HCT116 (cell line): ENCODE measurements at regions not wholly inside any gene's neighbourhood (a gene's known extent, or its start where the extent isn't known, plus 50 kb on each side); places are given as distances from the start of the nearest gene placed in this dataset.

Experiments
- ATAC-seq: fragments of 200-7000 bp; cut with Tn5 transposase; 2 replicates; pipeline ENCODE4 v1.9.1; 2020; ENCODE audit warnings: mild to moderate bottlenecking, moderate library complexity
- BruUV-seq: library from RNA; stranded (reverse); fragments of 400-500 nt; replicated peaks from 2 replicates; lab custom pipeline; 2021; lab: Mats Ljungman, UMichigan
- CTCF ChIA-PET: fragments of 300-600 bp; sonication (Branson Sonifier 250); formaldehyde crosslinking; loops from one replicate; lab custom pipeline; 2021; ENCODE audit warnings: antibody characterized with exemption; lab: Charles Lee
- POLR2A ChIA-PET: fragments of 300-600, 350-600 bp; sonication (Branson Sonifier 250); formaldehyde crosslinking; loops from one replicate; lab custom pipeline; 2021; ENCODE audit warnings: antibody characterized with exemption; lab: Charles Lee
- RAD21 ChIA-PET, 2 experiments: fragments of 300-600 bp; sonication (Branson Sonifier 250); formaldehyde crosslinking; loops; one replicate each; lab custom pipeline; 2023; ENCODE audit warnings: low total read pairs in 2 of 2; ENCODE audit not compliant: uncharacterized antibody in 2 of 2, unreplicated experiment in 2 of 2, low non-redundant PET in 1 of 2; lab: Charles Lee
- DNase-seq: peaks from one replicate; pipeline ENCODE4 v3.0.0-alpha.2; 2010; ENCODE audit warnings: low read depth, low spot score
- H2AFZ ChIP-seq: fragments of 200-600 bp; shearing (Covaris generic), sonication (generic); 2 replicates; pipeline ENCODE4 v1.6.1; 2017; ENCODE audit warnings: low read depth, mixed run types, mixed read lengths, antibody characterized with exemption, low read length; ENCODE audit not compliant: poor library complexity, severe bottlenecking
- H3K27ac ChIP-seq: 2 replicates; pipeline ENCODE4 v1.5.1; 2012; ENCODE audit warnings: low read depth, low read length
- H3K27me3 ChIP-seq: fragments of 200-600 bp; sonication (generic); 2 replicates; pipeline ENCODE4 v1.6.1; 2016; ENCODE audit warnings: mixed run types, low read length, mixed read lengths; ENCODE audit not compliant: insufficient read depth
- H3K36me3 ChIP-seq, 2 experiments: fragments of 200-500 bp in 1 of 2; fragments of 200-600 bp in 1 of 2; sonication (Bioruptor generic) in 1 of 2; sonication (generic) in 1 of 2; 2 replicates each; pipeline versions ENCODE4 v1.5.1 to v1.6.1; 2014 to 2016; ENCODE audit warnings: low read length in 2 of 2, inconsistent platforms in 1 of 2, mixed read lengths in 1 of 2, mixed run types in 1 of 2; ENCODE audit not compliant: insufficient read depth in 2 of 2, control insufficient read depth in 1 of 2
- H3K4me1 ChIP-seq, 2 experiments: fragments of 200-600 bp in 1 of 2; sonication (generic) in 1 of 2; 2 replicates each; pipeline versions ENCODE4 v1.5.1 to v1.6.1; 2012 to 2017; ENCODE audit warnings: low read length in 2 of 2, inconsistent platforms in 1 of 2, mild to moderate bottlenecking in 1 of 2, mixed read lengths in 1 of 2, mixed run types in 1 of 2, moderate library complexity in 1 of 2; ENCODE audit not compliant: insufficient read depth in 2 of 2, control insufficient read depth in 1 of 2
- H3K4me2 ChIP-seq: fragments of 200-600 bp; sonication (generic); 2 replicates; pipeline ENCODE4 v1.6.1; 2017; ENCODE audit warnings: mixed run types, low read length, mixed read lengths
- H3K4me3 ChIP-seq, 2 experiments: fragments of 200-600 bp in 1 of 2; sonication (generic) in 1 of 2; replicated peaks in 1 of 2; 2 replicates each; pipeline ENCODE4 v1.5.1; 2011 to 2016; ENCODE audit warnings: low read length in 2 of 2, control low read depth in 1 of 2, low read depth in 1 of 2, mild to moderate bottlenecking in 1 of 2, mixed read lengths in 1 of 2, mixed run types in 1 of 2
- H3K79me2 ChIP-seq: fragments of 200-600 bp; sonication (generic); 2 replicates; pipeline ENCODE4 v1.6.1; 2017; ENCODE audit warnings: mild to moderate bottlenecking, mixed run types, low read length, moderate library complexity, mixed read lengths; ENCODE audit not compliant: insufficient read depth
- H3K9ac ChIP-seq: fragments of 200-600 bp; sonication (generic); 2 replicates; pipeline ENCODE4 v1.6.1; 2016; ENCODE audit warnings: low read length, mixed read lengths
- H3K9me2 ChIP-seq: fragments of 200-600 bp; sonication (generic), shearing (Covaris generic); 2 replicates; pipeline ENCODE4 v1.6.1; 2017; ENCODE audit warnings: mixed run types, mild to moderate bottlenecking, moderate library complexity; ENCODE audit not compliant: insufficient read depth
- H3K9me3 ChIP-seq, 2 experiments: fragments of 200-500 bp in 1 of 2; fragments of 200-600 bp in 1 of 2; sonication (Bioruptor generic) in 1 of 2; sonication (generic) in 1 of 2; 2 replicates each; pipeline ENCODE4 v1.6.1; 2014 to 2017; ENCODE audit warnings: low read length in 2 of 2, mixed read lengths in 2 of 2, inconsistent platforms in 1 of 2, low read depth in 1 of 2, mild to moderate bottlenecking in 1 of 2, mixed run types in 1 of 2, moderate library complexity in 1 of 2; ENCODE audit not compliant: control insufficient read depth in 1 of 2, insufficient read depth in 1 of 2
- H4K20me1 ChIP-seq: fragments of 200-600 bp; sonication (generic), shearing (Covaris generic); 2 replicates; pipeline ENCODE4 v1.6.1; 2017; ENCODE audit warnings: mixed run types, mild to moderate bottlenecking, moderate library complexity; ENCODE audit not compliant: insufficient read depth
- EGR1 ChIP-seq: IDR thresholded peaks from 2 replicates; pipeline ENCODE4 v1.6.1; 2012; ENCODE audit warnings: low read depth
- EZH2 ChIP-seq: fragments of 200-600 bp; sonication (generic); IDR thresholded peaks from 2 replicates; pipeline ENCODE4 v1.6.1; 2017; ENCODE audit warnings: antibody characterized with exemption, mixed run types
- RAD21 ChIP-seq: IDR thresholded peaks from 2 replicates; pipeline ENCODE4 v1.6.1; 2012; ENCODE audit warnings: low read depth, mild to moderate bottlenecking
- REST ChIP-seq: IDR thresholded peaks from 2 replicates; pipeline ENCODE4 v1.6.1; 2012; ENCODE audit warnings: low read depth
- SIN3A ChIP-seq: IDR thresholded peaks from 2 replicates; pipeline ENCODE4 v1.6.1; 2012; ENCODE audit warnings: low read depth
- TCF7L2 ChIP-seq: IDR thresholded peaks from 2 replicates; pipeline ENCODE4 v1.7.0; 2011; ENCODE audit warnings: borderline replicate concordance, inconsistent platforms; ENCODE audit not compliant: insufficient read depth, insufficient read length; ENCODE audit errors: extremely low read depth
- ZFX ChIP-seq: fragments of 450-650 bp; IDR thresholded peaks from 2 replicates; pipeline ENCODE4 v1.6.1; 2017
- ZNF274 ChIP-seq: fragments of 200-500 bp; sonication (Bioruptor generic); IDR thresholded peaks from 2 replicates; pipeline ENCODE4 v1.6.1; 2014; ENCODE audit warnings: mild to moderate bottlenecking, low read depth, low read length, inconsistent platforms
- intact Hi-C: fragments of 100-400 bp; cut with micrococcal nuclease; formaldehyde crosslinking; loops from 2 replicates; pipeline ENCODE4 v1.10.0; 2022
- TF ChIP-seq, protein P1 (sequence below): IDR thresholded peaks from 2 replicates; pipeline ENCODE4 v1.6.1; 2012
- TF ChIP-seq, protein P2 (sequence below): IDR thresholded peaks from 2 replicates; pipeline ENCODE4 v1.6.1; 2011; ENCODE audit warnings: mild to moderate bottlenecking, low read length, moderate library complexity; ENCODE audit not compliant: insufficient replicate concordance; ENCODE audit errors: extremely low read depth

GRCh38 chr1:80158771-80159170 is 1152.2 kb upstream of the ADGRL4 start:
- no peaks in the 10 kb centered on the region for H4K20me1 ChIP-seq
- no peak overlapping the region for H2AFZ ChIP-seq
- H3K9me2 ChIP-seq = no peaks in the 10 kb centered on the region
- POLR2A ChIA-PET = no interaction called here
- intact Hi-C loops = no loop called here
- BruUV-seq = no TSS peak
- H3K9ac ChIP-seq = no peak overlapping the region
- ATAC-seq = no peak
- no peak for TF ChIP-seq EZH2
- TF ChIP-seq, protein P1, sequence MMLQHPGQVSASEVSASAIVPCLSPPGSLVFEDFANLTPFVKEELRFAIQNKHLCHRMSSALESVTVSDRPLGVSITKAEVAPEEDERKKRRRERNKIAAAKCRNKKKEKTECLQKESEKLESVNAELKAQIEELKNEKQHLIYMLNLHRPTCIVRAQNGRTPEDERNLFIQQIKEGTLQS = no peak
- TF ChIP-seq ZNF274 = no peak
- no peak for TF ChIP-seq REST
- TF ChIP-seq TCF7L2 = no peak
- no peak for TF ChIP-seq EGR1
- TF ChIP-seq, protein P2, sequence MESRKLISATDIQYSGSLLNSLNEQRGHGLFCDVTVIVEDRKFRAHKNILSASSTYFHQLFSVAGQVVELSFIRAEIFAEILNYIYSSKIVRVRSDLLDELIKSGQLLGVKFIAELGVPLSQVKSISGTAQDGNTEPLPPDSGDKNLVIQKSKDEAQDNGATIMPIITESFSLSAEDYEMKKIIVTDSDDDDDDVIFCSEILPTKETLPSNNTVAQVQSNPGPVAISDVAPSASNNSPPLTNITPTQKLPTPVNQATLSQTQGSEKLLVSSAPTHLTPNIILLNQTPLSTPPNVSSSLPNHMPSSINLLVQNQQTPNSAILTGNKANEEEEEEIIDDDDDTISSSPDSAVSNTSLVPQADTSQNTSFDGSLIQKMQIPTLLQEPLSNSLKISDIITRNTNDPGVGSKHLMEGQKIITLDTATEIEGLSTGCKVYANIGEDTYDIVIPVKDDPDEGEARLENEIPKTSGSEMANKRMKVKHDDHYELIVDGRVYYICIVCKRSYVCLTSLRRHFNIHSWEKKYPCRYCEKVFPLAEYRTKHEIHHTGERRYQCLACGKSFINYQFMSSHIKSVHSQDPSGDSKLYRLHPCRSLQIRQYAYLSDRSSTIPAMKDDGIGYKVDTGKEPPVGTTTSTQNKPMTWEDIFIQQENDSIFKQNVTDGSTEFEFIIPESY = no peak
- no peak for TF ChIP-seq RAD21
- TF ChIP-seq SIN3A = no peak
- no peak for TF ChIP-seq ZFX
- TF ChIP-seq, all 23 proteins: peak for 0
- Histone ChIP-seq H3K27ac (no peak overlapping the region), H3K79me2 (no peaks in the 10 kb centered on the region), H3K4me2 (no peak overlapping the region), H3K9me3 (no peaks in the 10 kb centered on the region), H3K4me1 (no peaks in the 10 kb centered on the region), H3K4me3 (no peak overlapping the region), H3K36me3 (no peaks in the 10 kb centered on the region), H3K27me3 (no peaks in the 10 kb centered on the region)
- RAD21 ChIA-PET = no interaction called here
- no peak for DNase-seq
- CTCF ChIA-PET = no interaction called here
